ENCODE measurements at regions not wholly inside any gene's neighbourhood (a gene's known extent, or its start where the extent isn't known, plus 50 kb on each side); places are given as distances from the start of the nearest gene placed in this dataset.

DNA sequence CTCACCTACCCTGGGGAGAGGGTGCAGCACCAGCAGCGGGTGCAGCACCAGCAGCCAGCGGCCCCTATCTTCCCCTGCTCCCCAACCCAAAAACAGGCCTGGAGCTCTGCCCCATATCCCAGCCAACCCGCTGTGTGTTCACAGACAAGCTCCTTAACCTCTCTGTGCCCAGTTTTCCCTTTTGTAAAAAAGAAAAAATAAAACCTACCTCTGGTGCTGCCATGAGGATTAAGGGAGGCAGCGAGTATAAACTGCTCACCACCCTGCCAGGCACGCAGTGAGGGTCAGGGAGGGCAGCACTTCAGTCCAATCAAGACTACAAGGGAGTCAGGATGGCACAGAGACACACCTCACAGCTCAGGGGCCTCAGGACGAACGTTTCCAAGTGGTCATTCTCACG, 163.3 kb downstream of the NUP210 start:
- H3K4me3 ChIP-seq (ENCODE audit: low read length): no peak overlapping the region
- TF ChIP-seq, protein P1, sequence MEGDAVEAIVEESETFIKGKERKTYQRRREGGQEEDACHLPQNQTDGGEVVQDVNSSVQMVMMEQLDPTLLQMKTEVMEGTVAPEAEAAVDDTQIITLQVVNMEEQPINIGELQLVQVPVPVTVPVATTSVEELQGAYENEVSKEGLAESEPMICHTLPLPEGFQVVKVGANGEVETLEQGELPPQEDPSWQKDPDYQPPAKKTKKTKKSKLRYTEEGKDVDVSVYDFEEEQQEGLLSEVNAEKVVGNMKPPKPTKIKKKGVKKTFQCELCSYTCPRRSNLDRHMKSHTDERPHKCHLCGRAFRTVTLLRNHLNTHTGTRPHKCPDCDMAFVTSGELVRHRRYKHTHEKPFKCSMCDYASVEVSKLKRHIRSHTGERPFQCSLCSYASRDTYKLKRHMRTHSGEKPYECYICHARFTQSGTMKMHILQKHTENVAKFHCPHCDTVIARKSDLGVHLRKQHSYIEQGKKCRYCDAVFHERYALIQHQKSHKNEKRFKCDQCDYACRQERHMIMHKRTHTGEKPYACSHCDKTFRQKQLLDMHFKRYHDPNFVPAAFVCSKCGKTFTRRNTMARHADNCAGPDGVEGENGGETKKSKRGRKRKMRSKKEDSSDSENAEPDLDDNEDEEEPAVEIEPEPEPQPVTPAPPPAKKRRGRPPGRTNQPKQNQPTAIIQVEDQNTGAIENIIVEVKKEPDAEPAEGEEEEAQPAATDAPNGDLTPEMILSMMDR (conservative IDR thresholded peaks at IDR 0.05; ENCODE audit: low read depth, low read length): no peak
- DNase-seq (ENCODE audit: low read depth): no peak

DNA sequence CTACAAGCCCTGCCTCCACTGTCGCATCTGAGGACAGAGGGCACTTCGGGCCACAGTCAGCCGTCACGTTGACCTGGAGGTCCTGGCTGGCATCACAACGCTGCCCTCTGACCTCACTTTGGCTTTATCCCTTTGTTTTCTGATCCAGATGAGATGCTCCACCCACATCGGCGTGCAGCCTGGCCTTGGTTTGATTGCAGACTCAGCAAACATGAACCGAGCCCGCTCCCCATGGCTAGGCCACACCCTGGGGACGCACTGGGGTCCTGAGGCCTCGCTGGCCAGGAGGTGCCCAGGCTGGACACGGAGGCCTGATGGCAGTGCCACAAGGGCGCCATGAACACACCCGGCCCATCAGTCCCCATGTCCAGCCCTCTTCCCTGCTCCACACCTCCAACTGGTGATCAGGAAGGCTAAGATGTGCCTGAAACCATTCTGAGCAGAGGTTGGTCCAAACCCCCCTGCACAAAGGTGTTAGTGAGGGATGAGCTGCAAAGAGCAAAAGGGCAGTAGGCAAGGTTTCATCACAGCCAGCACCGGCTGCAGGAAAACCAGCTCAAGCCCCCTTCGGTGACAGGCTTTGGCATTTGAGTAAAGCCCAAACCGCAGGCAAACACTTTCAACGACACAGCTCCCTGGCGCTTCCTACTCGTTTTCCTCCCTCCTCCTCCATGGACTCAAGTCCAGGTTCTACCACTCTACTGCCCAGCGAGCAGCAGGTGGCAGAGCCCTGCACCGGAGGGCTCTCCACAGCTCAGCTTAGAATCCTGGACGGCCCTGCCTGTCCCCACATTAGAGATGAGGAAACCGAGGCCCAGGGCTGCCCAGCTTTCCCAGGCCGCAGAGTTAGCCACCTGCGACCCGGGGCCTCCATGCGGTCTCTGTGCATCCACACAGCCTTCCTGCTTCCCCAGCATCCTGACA, 165.8 kb downstream of the NUP210 start:
- no peak overlapping the region for H3K4me3 ChIP-seq (ENCODE audit: low read length)
- no peak for DNase-seq (ENCODE audit: low read depth)
- TF ChIP-seq, protein P1 (conservative IDR thresholded peaks at IDR 0.05; ENCODE audit: low read depth, low read length): no peak

DNA sequence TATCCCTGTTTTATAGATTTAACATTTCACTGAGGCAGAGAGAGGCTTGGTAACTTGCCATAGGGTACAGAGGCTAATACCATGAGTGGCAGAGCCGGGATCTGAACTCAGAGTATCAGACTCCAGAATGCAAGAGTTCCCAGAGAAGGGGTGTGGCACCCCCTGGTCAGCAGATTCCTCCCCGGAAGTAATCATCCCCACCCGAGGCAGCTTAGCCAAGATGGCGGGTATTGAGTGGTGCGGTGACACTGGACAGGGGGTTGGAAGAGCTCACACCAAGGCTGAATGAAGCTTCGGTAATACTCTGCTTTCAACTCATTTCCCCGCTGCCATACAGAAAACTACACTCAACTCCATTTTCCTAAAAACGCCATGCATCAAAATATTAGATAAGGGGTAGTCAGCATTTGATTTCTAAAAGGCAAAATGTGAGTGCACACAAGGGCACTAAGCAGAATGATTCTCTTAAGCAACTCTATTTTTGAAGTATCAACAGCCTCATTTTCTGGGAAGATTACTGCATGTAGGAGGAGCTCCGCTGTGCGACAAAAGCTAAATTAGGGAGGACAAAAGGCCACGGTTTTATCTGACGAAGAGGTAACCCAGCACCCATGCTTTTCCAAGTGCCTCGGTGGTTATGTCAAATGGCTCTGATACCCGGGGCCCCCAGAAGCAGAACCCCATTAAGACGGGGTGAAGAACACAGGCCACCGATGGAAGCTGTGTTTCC, 166.7 kb downstream of the NUP210 start:
- TF ChIP-seq, protein P1 (conservative IDR thresholded peaks at IDR 0.05; ENCODE audit: low read depth, low read length): no peak
- no peak for DNase-seq (ENCODE audit: low read depth)
- no peak overlapping the region for H3K4me3 ChIP-seq (ENCODE audit: low read length)

DNA sequence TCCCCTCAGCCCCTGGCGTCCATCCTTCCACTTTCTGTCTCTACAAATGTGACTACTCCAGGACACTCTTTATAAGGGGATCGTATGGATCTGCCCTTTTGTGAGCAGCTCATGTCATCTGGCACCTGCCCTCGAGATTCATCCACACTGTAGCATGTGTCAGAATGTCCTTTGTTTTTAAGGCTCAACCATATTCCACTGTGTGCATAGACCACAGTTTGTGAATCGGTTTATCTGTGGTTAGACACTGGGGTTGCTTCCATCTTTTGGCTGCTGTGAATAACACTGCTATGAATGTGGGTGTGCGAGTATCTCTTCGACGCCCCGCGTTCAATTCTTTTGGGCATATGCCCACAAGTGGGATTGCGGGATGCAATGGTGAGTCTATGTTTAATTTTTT, 167.9 kb downstream of the NUP210 start:
- H3K4me3 ChIP-seq (ENCODE audit: low read length): no peak overlapping the region
- TF ChIP-seq, protein P1 (conservative IDR thresholded peaks at IDR 0.05; ENCODE audit: low read depth, low read length): no peak
- DNase-seq (ENCODE audit: low read depth): no peak

DNA sequence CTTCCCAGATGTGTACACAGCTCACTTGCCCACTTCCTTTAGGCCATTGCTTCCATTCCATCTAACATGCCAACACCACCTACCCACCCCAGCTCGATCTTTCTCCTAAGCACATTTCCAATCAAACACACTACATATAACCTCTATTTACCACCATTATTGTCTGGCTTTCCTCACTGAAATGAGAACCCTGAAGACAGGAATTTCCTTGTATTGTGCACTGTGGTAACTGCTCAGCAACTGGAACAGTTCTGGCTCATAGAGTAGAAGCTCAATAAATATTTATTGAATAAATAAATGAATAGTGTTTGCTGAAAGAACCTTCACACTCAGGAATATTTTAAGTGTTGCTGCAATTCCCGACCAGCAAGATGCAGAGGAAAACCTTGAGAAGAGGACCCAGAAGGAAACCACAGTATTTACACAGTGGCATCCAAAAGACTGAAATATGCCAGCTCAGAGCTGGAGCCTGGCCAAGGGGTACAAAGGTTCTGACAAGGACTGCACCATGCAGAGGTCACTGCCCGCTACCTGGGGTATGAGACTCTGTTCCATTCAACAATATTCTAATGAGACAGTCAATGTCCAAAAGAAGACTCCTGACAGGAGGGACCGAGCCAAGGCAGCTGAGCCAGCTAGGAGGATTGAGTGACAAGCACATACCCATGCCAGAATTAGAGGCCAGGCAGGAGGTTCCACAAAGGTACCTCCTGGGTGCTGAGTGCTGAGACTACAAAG, 168.8 kb downstream of the NUP210 start:
- DNase-seq (ENCODE audit: low read depth): no peak
- H3K4me3 ChIP-seq (ENCODE audit: low read length): no peak overlapping the region
- TF ChIP-seq, protein P1 (conservative IDR thresholded peaks at IDR 0.05; ENCODE audit: low read depth, low read length): no peak

DNA sequence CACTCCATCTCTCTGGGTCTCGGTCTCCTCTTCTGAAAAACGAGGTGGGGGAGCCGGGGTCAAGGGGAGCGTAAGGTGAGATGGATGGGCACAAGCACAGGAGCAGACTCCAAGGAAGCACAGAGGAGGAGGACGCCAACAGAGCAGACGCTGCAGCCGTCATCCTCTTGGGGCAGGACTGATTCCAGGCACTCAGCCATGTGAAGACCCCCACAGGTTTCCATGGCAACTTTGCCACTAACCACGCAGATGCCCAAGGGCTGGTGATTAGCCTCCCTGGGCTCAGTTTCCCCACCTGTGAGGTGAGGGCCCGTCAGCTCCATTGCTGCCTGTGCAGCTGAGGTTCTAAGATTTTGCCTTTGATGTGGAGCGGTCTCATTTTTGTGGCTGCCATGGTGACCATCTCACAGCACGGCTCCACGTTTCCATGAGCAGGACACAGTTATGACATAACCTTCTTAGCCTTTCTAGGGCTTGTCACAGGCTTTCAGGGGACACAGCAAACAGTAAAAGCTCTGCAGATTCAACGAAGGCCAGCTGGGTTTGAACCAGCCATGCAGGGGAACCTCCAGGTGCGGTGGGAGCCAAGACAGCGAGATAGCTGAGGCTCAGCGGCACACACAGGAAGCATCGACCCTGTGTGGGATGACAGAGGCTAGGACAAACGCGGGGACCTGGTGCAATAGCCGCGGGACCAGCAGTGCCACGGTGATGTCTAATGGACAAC, 170.3 kb downstream of the NUP210 start:
- TF ChIP-seq, protein P1 (conservative IDR thresholded peaks at IDR 0.05; ENCODE audit: low read depth, low read length): no peak
- DNase-seq (ENCODE audit: low read depth): no peak
- H3K4me3 ChIP-seq (ENCODE audit: low read length): no peak overlapping the region
